ENCODE measurements at regions not wholly inside any gene's neighbourhood (a gene's known extent, or its start where the extent isn't known, plus 50 kb on each side); places are given as distances from the start of the nearest gene placed in this dataset.
"Not testable (repeated sequence)": the region's sequence is repeated elsewhere in the genome, so short reads cannot be mapped to it uniquely, and the experiment has no call there.

- no peak for TF ChIP-seq CTCF (IDR thresholded peaks at IDR 0.05)
- no peaks in the 10 kb centered on the region for H3K4me1 Mint-ChIP-seq (ENCODE audit: low read depth)
- no peak overlapping the region for H3K27ac Mint-ChIP-seq
- ChIA-PET POLR2A (no interaction called here), CTCF (interaction anchor here (2.0 kb wide), 1 partner anchor 66 kb away, joined by 4 read pairs; no protein-coding TSS in a partner anchor)
- H3K9me3 Mint-ChIP-seq = no peaks in the 10 kb centered on the region
- H3K27me3 Mint-ChIP-seq = no peaks in the 10 kb centered on the region
- intact Hi-C loops (cut with micrococcal nuclease) = no loop called here
- no peak overlapping the region for H3K4me3 Mint-ChIP-seq
- ATAC-seq = no peak
- no peaks in the 10 kb centered on the region for H3K36me3 Mint-ChIP-seq (ENCODE audit: low read depth)
- DNase-seq = no peak
Observed at GRCh38 chr18:11487390-11487789, 122.0 kb upstream of the SLC35G4 start.

- no peaks in the 10 kb centered on the region for H3K9me3 Mint-ChIP-seq
- DNase-seq = no peak
- H3K27me3 Mint-ChIP-seq = peaks cover 7% of the 10 kb centered on the region
- CTCF ChIA-PET = no interaction called here
- intact Hi-C loops (cut with micrococcal nuclease) = no loop called here
- ATAC-seq = no peak
- H3K27ac Mint-ChIP-seq = no peak overlapping the region
- POLR2A ChIA-PET = no interaction called here
- H3K4me3 Mint-ChIP-seq = no peak overlapping the region
- TF ChIP-seq CTCF (IDR thresholded peaks at IDR 0.05) = no peak
- H3K4me1 Mint-ChIP-seq (ENCODE audit: low read depth) = no peaks in the 10 kb centered on the region
- H3K36me3 Mint-ChIP-seq (ENCODE audit: low read depth) = no peaks in the 10 kb centered on the region
Observed at GRCh38 chr18:11482271-11482670, 127.1 kb upstream of the SLC35G4 start.

GRCh38 chr18:11480692-11481091 lies 128.7 kb upstream of the SLC35G4 start:
- no peaks in the 10 kb centered on the region for H3K9me3 Mint-ChIP-seq
- TF ChIP-seq CTCF (IDR thresholded peaks at IDR 0.05) = no peak
- ATAC-seq = no peak
- H3K27me3 Mint-ChIP-seq = peaks cover 7% of the 10 kb centered on the region
- no peaks in the 10 kb centered on the region for H3K4me1 Mint-ChIP-seq (ENCODE audit: low read depth)
- ChIA-PET POLR2A (interaction anchor here (0.5 kb wide), 1 partner anchor 280 kb away, joined by 3 read pairs; no protein-coding TSS in a partner anchor), CTCF (no interaction called here)
- no peak overlapping the region for H3K4me3 Mint-ChIP-seq
- no peak for DNase-seq
- no peaks in the 10 kb centered on the region for H3K36me3 Mint-ChIP-seq (ENCODE audit: low read depth)
- intact Hi-C loops (cut with micrococcal nuclease) = no loop called here
- no peak overlapping the region for H3K27ac Mint-ChIP-seq

GRCh38 chr18:11479031-11479430 lies 130.4 kb upstream of the SLC35G4 start:
- not testable (repeated sequence) for H3K4me1 Mint-ChIP-seq (ENCODE audit: low read depth); ATAC-seq

GRCh38 chr18:11470941-11471340 lies 138.5 kb upstream of the SLC35G4 start:
- H3K9me3 Mint-ChIP-seq = no peaks in the 10 kb centered on the region
- ChIA-PET POLR2A (no interaction called here), CTCF (no interaction called here)
- H3K4me3 Mint-ChIP-seq = no peak overlapping the region
- no peaks in the 10 kb centered on the region for H3K4me1 Mint-ChIP-seq (ENCODE audit: low read depth)
- ATAC-seq (no peak), DNase-seq (no peak)
- H3K27me3 Mint-ChIP-seq = no peaks in the 10 kb centered on the region
- H3K36me3 Mint-ChIP-seq (ENCODE audit: low read depth) = no peaks in the 10 kb centered on the region
- intact Hi-C loops (cut with micrococcal nuclease) = no loop called here
- no peak for TF ChIP-seq CTCF (IDR thresholded peaks at IDR 0.05)
- H3K27ac Mint-ChIP-seq = no peak overlapping the region

More at GRCh38 chr18:11479031-11479430, 130.4 kb upstream of the SLC35G4 start:
- H3K4me3 Mint-ChIP-seq; H3K9me3 Mint-ChIP-seq; H3K27ac Mint-ChIP-seq; DNase-seq; H3K36me3 Mint-ChIP-seq (ENCODE audit: low read depth); CTCF ChIA-PET; H3K27me3 Mint-ChIP-seq; intact Hi-C loops (cut with micrococcal nuclease); POLR2A ChIA-PET: not testable (repeated sequence)

GRCh38 chr18:11468617-11469016 lies 140.8 kb upstream of the SLC35G4 start:
- DNase-seq = no peak
- intact Hi-C loops (cut with micrococcal nuclease) = no loop called here
- Mint-ChIP-seq H3K27me3 (peaks cover 1% of the 10 kb centered on the region), H3K36me3 (ENCODE audit: low read depth) (no peaks in the 10 kb centered on the region), H3K4me3 (no peak overlapping the region), H3K27ac (no peak overlapping the region), H3K4me1 (ENCODE audit: low read depth) (no peaks in the 10 kb centered on the region), H3K9me3 (no peaks in the 10 kb centered on the region)
- POLR2A ChIA-PET = no interaction called here
- no peak for ATAC-seq
- TF ChIP-seq CTCF (IDR thresholded peaks at IDR 0.05) = no peak
- CTCF ChIA-PET = no interaction called here
